H1 (cell line): ENCODE measurements at regions not wholly inside any gene's neighbourhood (a gene's known extent, or its start where the extent isn't known, plus 50 kb on each side); places are given as distances from the start of the nearest gene placed in this dataset.

Experiments
- CTCF ChIA-PET: fragments of 300-600 bp; sonication (Branson Sonifier 250); formaldehyde crosslinking; loops from one replicate; lab custom pipeline; 2021; ENCODE audit not compliant: partially characterized antibody; lab: Charles Lee
- POLR2A ChIA-PET: fragments of 300-600 bp; sonication (Branson Sonifier 250); formaldehyde crosslinking; loops from one replicate; lab custom pipeline; 2021; ENCODE audit warnings: inconsistent platforms; ENCODE audit not compliant: partially characterized antibody; lab: Charles Lee
- DNase-seq, 2 experiments: peaks; one replicate each; pipeline versions ENCODE4 v3.0.0 to v3.0.0-alpha.2; 2010 to 2022; ENCODE audit warnings: low spot score in 2 of 2, low read depth in 1 of 2, mixed read lengths in 1 of 2
- FAIRE-seq: peaks from 2 replicates; lab custom pipeline; 2011; peaks lifted over from hg19 to GRCh38; lab: Jason Lieb, UNC
- H2AFZ ChIP-seq: 2 replicates; pipeline ENCODE4 v1.8.1; 2012; ENCODE audit warnings: low read length, inconsistent platforms
- H2AK5ac ChIP-seq: 2 replicates; pipeline ENCODE4 v1.6.1; 2013; ENCODE audit warnings: low read depth, low read length
- H2BK120ac ChIP-seq: replicated peaks from 2 replicates; pipeline ENCODE3; 2013; ENCODE audit warnings: low read depth, low read length, inconsistent platforms
- H2BK12ac ChIP-seq: 2 replicates; pipeline ENCODE4 v1.6.1; 2013; ENCODE audit warnings: low read depth, low read length
- H2BK15ac ChIP-seq: 2 replicates; pipeline ENCODE4 v1.6.1; 2013; ENCODE audit warnings: low read length
- H2BK20ac ChIP-seq: 2 replicates; pipeline ENCODE4 v1.6.1; 2013; ENCODE audit warnings: low read length
- H2BK5ac ChIP-seq: 2 replicates; pipeline ENCODE4 v1.6.1; 2013; ENCODE audit warnings: low read depth, low read length
- H3K14ac ChIP-seq: 2 replicates; pipeline ENCODE4 v1.6.1; 2013; ENCODE audit warnings: inconsistent platforms; ENCODE audit not compliant: insufficient read length
- H3K18ac ChIP-seq: 2 replicates; pipeline ENCODE4 v1.6.1; 2013; ENCODE audit warnings: low read length; ENCODE audit errors: extremely low read depth
- H3K23ac ChIP-seq: 2 replicates; pipeline ENCODE4 v1.6.1; 2013; ENCODE audit warnings: inconsistent platforms; ENCODE audit not compliant: insufficient read length
- H3K23me2 ChIP-seq: 2 replicates; pipeline ENCODE4 v1.6.1; 2013; ENCODE audit warnings: low read depth, low read length
- H3K27ac ChIP-seq: 2 replicates; pipeline ENCODE4 v1.6.1; 2011; ENCODE audit warnings: low read depth, low read length, inconsistent platforms
- H3K27me3 ChIP-seq, 4 experiments: replicated peaks in 1 of 4; 1 replicate in 1 of 4; 2 replicates in 3 of 4; pipeline versions ENCODE4 v1.6.1 to v1.8.1; 2011 to 2013; ENCODE audit warnings: low read length in 3 of 4, mild to moderate bottlenecking in 3 of 4, inconsistent platforms in 2 of 4, mixed read lengths in 2 of 4, moderate library complexity in 1 of 4; ENCODE audit not compliant: control insufficient read depth in 3 of 4, insufficient read depth in 3 of 4; ENCODE audit errors: extremely low read depth in 1 of 4
- H3K36me3 ChIP-seq, 4 experiments: 2 replicates each; pipeline versions ENCODE4 v1.6.1 to v1.8.1; 2011 to 2013; ENCODE audit warnings: mild to moderate bottlenecking in 4 of 4, low read length in 3 of 4, moderate library complexity in 2 of 4, control low read depth in 1 of 4, inconsistent platforms in 1 of 4; ENCODE audit not compliant: insufficient read depth in 4 of 4, control insufficient read depth in 2 of 4
- H3K4ac ChIP-seq: replicated peaks from 2 replicates; pipeline ENCODE3; 2013; ENCODE audit warnings: low read length, low read depth, mixed read lengths, inconsistent platforms; ENCODE audit not compliant: insufficient read length
- H3K4me1 ChIP-seq, 4 experiments: replicated peaks in 1 of 4; 1 replicate in 1 of 4; 2 replicates in 3 of 4; pipeline versions ENCODE4 v1.6.1 to v1.8.1; 2011 to 2013; ENCODE audit warnings: low read length in 3 of 4, inconsistent platforms in 2 of 4, mixed read lengths in 1 of 4; ENCODE audit not compliant: insufficient read depth in 4 of 4, control insufficient read depth in 3 of 4
- H3K4me2 ChIP-seq, 2 experiments: 2 replicates each; pipeline versions ENCODE4 v1.6.1 to v1.8.1; 2011 to 2013; ENCODE audit warnings: low read depth in 2 of 2, low read length in 2 of 2, control low read depth in 1 of 2, inconsistent platforms in 1 of 2, mild to moderate bottlenecking in 1 of 2; ENCODE audit not compliant: insufficient read depth in 1 of 2
- H3K4me3 ChIP-seq, 4 experiments: fragments of 200-600, 300-600 bp in 1 of 4; sonication (generic), shearing (Covaris generic), sonication (Bioruptor Twin) in 1 of 4; 2 replicates each; pipeline versions ENCODE4 v1.5.1 to v1.8.1; 2011 to 2016; ENCODE audit warnings: low read length in 4 of 4, low read depth in 3 of 4, control low read depth in 2 of 4, inconsistent platforms in 2 of 4, mild to moderate bottlenecking in 2 of 4, mixed read lengths in 1 of 4, moderate library complexity in 1 of 4; ENCODE audit not compliant: insufficient read depth in 2 of 4; ENCODE audit errors: extremely low read depth in 1 of 4
- H3K56ac ChIP-seq: replicated peaks from 2 replicates; pipeline ENCODE3; 2013; ENCODE audit warnings: low read depth, mild to moderate bottlenecking, mixed read lengths, low read length, inconsistent platforms; ENCODE audit not compliant: insufficient read length
- H3K79me1 ChIP-seq: 2 replicates; pipeline ENCODE4 v1.6.1; 2013; ENCODE audit warnings: low read depth, low read length, control low read depth
- H3K79me2 ChIP-seq, 2 experiments: 2 replicates each; pipeline versions ENCODE4 v1.6.1 to v1.8.1; 2012 to 2013; ENCODE audit warnings: low read length in 2 of 2, mild to moderate bottlenecking in 2 of 2, inconsistent platforms in 1 of 2; ENCODE audit not compliant: insufficient read depth in 2 of 2, control insufficient read depth in 1 of 2
- H3K9ac ChIP-seq, 4 experiments: replicated peaks in 1 of 4; 1 replicate in 1 of 4; 2 replicates in 3 of 4; pipeline versions ENCODE4 v1.6.1 to v1.8.1; 2011 to 2013; ENCODE audit warnings: low read depth in 3 of 4, low read length in 3 of 4, control low read depth in 2 of 4, mild to moderate bottlenecking in 2 of 4, moderate library complexity in 2 of 4, inconsistent platforms in 1 of 4; ENCODE audit errors: extremely low read depth in 1 of 4
- H3K9me3 ChIP-seq, 2 experiments: 2 replicates each; pipeline versions ENCODE4 v1.6.1 to v1.8.1; 2012 to 2013; ENCODE audit warnings: mild to moderate bottlenecking in 2 of 2, moderate library complexity in 2 of 2, control low read depth in 1 of 2, inconsistent platforms in 1 of 2, low read depth in 1 of 2, low read length in 1 of 2, mixed read lengths in 1 of 2; ENCODE audit not compliant: insufficient read depth in 2 of 2
- H4K20me1 ChIP-seq, 2 experiments: replicated peaks in 1 of 2; 2 replicates each; pipeline versions ENCODE3 to v1.8.1; 2011 to 2013; ENCODE audit warnings: inconsistent platforms in 2 of 2, low read length in 2 of 2, mild to moderate bottlenecking in 1 of 2; ENCODE audit not compliant: insufficient read depth in 2 of 2, control insufficient read depth in 1 of 2
- H4K5ac ChIP-seq: 2 replicates; pipeline ENCODE4 v1.6.1; 2013; ENCODE audit warnings: low read length, low read depth, mixed read lengths, inconsistent platforms; ENCODE audit not compliant: insufficient read length
- H4K8ac ChIP-seq: 2 replicates; pipeline ENCODE4 v1.8.0; 2013; ENCODE audit warnings: mild to moderate bottlenecking, moderate library complexity, low read length, inconsistent platforms; ENCODE audit not compliant: insufficient read depth; ENCODE audit errors: extremely low read depth
- H4K91ac ChIP-seq: replicated peaks from 2 replicates; pipeline ENCODE3; 2013; ENCODE audit warnings: low read length, mixed read lengths, inconsistent platforms; ENCODE audit not compliant: insufficient read length
- EGR1 ChIP-seq: IDR thresholded peaks from 2 replicates; pipeline ENCODE4 v1.6.1; 2011; ENCODE audit warnings: low read depth, low read length, borderline replicate concordance
- KDM1A ChIP-seq: fragments of 200-600, 300-600 bp; sonication (generic); IDR thresholded peaks from 2 replicates; pipeline ENCODE4 v1.7.1; 2016; ENCODE audit warnings: mild to moderate bottlenecking, low read length, borderline replicate concordance
- SAP30 ChIP-seq: fragments of 300-600 bp; sonication (generic); IDR thresholded peaks from 2 replicates; pipeline ENCODE4 v1.7.1; 2012; ENCODE audit warnings: low read length, moderate library complexity, mild to moderate bottlenecking, inconsistent platforms; ENCODE audit not compliant: insufficient read depth, insufficient replicate concordance
- WGBS, 2 experiments: shearing (Covaris generic) in 1 of 2; methylation state at CpG; one replicate each; pipeline versions ENCODE4 v1.1.6 to v1.1.7; 2013 to 2015; ENCODE audit warnings: low lambda C conversion rate in 2 of 2, mixed read lengths in 2 of 2, inconsistent platforms in 1 of 2, low coverage in 1 of 2, missing lambda C conversion rate in 1 of 2; ENCODE audit not compliant: insufficient replicate concordance in 2 of 2, insufficient coverage in 1 of 2, insufficient read length in 1 of 2; ENCODE audit errors: extremely low coverage in 1 of 2, missing lambda C conversion rate in 1 of 2; 5-methylcytosine and 5-hydroxymethylcytosine counted together

- Histone ChIP-seq H3K9ac (no peak overlapping the region), H2BK120ac (no peak overlapping the region), H2BK12ac (no peak overlapping the region), H4K20me1 (no peaks in the 10 kb centered on the region), H2AK5ac (peak overlapping the region; percentile 25; the same call in 1 of the 2 replicates), H3K18ac (no peak overlapping the region), H3K4me1 (peaks cover 0 to 9% (median 2%) of the 10 kb centered on the region in 4 experiments; a peak in 2 of 7 replicates), H3K36me3 (no peaks in the 10 kb centered on the region), H3K4me2 (no peak overlapping the region), H2BK5ac (no peak overlapping the region), H3K27me3 (no peaks in the 10 kb centered on the region), H2BK15ac (no peak overlapping the region), H3K14ac (no peak overlapping the region), H4K8ac (no peak overlapping the region), H3K4me3 (no peak overlapping the region), H3K23ac (no peak overlapping the region), H3K56ac (no peak overlapping the region), H4K5ac (no peak overlapping the region)
- no peak for FAIRE-seq
- DNase-seq: no peak
- CTCF ChIA-PET: no interaction called here
- no peak for TF ChIP-seq EGR1
- 0 out of 2 replicates have a peak, but pooled peaks have one; percentile 4 for TF ChIP-seq KDM1A
- TF ChIP-seq SAP30: no peak
- TF ChIP-seq, all 59 proteins: peak for 1
- Histone ChIP-seq H2BK20ac (no peak overlapping the region), H4K91ac (no peak overlapping the region), H3K9me3 (no peaks in the 10 kb centered on the region), H3K4ac (no peak overlapping the region), H2AFZ (no peak overlapping the region), H3K27ac (no peak overlapping the region), H3K79me1 (no peaks in the 10 kb centered on the region), H3K79me2 (no peaks in the 10 kb centered on the region), H3K23me2 (no peaks in the 10 kb centered on the region)
- WGBS, 2 experiments: 95% methylated on average over 5 of the region's 5 CpGs; no CpG with 5 or more reads in 1 of the 2 experiments
- POLR2A ChIA-PET: no interaction called here
Observed at GRCh38 chr13:34777914-34778303, 164.2 kb upstream of the NBEA start.
